ENCODE measurements at regions not wholly inside any gene's neighbourhood (a gene's known extent, or its start where the extent isn't known, plus 50 kb on each side); places are given as distances from the start of the nearest gene placed in this dataset.

DNA sequence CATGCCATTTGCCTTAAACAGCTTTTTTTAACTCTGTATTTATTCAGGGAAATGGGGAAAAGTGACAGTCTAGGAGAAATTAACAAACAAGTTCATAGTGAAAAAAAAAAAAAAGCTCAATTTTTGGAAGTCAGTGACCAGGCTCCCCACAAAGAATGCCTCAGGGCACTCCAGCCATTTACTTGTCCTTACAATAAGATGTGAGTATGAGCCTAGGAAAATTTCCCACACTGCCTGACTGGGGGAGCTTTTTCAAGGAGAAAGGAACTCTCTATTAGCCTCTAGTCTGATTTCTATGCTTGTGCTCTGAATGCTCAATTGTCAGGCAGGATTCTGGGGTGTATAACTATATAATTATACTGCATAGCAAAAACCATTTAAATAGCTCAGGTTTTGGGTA, 74.9 kb upstream of the NRBF2 start:
- no peak for DNase-seq
- no peaks in the 10 kb centered on the region for H3K27me3 ChIP-seq (replicated peaks; ENCODE audit: insufficient read depth, low read length)
- no peaks in the 10 kb centered on the region for H3K9me2 ChIP-seq (replicated peaks; ENCODE audit: insufficient read depth, low read length)
- H3K9ac ChIP-seq (ENCODE audit: low read length) = no peak overlapping the region
- no peaks in the 10 kb centered on the region for H3F3A ChIP-seq (ENCODE audit: insufficient read depth, low read length)
- H2AFZ ChIP-seq (ENCODE audit: low read length) = no peak overlapping the region
- H3K4me3 ChIP-seq (ENCODE audit: low read length) = no peak overlapping the region
- no peaks in the 10 kb centered on the region for H3K9me3 ChIP-seq (replicated peaks; ENCODE audit: insufficient read depth, low read length)
- H3K4me1 ChIP-seq (ENCODE audit: low read length) = no peaks in the 10 kb centered on the region
- H4K20me1 ChIP-seq (ENCODE audit: insufficient read depth, low read length) = no peaks in the 10 kb centered on the region
- no peak overlapping the region for H3K4me2 ChIP-seq (ENCODE audit: low read depth, low read length)
- H3K27ac ChIP-seq (ENCODE audit: low read length) = no peak overlapping the region
- no peaks in the 10 kb centered on the region for H3K36me3 ChIP-seq (replicated peaks; ENCODE audit: insufficient read depth, low read length)
- no peaks in the 10 kb centered on the region for H3K79me2 ChIP-seq (ENCODE audit: low read length)
- TF ChIP-seq EZH2 (optimal IDR thresholded peaks at IDR 0.05; ENCODE audit: low read depth, low read length) = no peak
- TF ChIP-seq EZH2phosphoT487 (IDR thresholded peaks at IDR 0.05; ENCODE audit: low read length) = no peak
- TF ChIP-seq, protein P1, sequence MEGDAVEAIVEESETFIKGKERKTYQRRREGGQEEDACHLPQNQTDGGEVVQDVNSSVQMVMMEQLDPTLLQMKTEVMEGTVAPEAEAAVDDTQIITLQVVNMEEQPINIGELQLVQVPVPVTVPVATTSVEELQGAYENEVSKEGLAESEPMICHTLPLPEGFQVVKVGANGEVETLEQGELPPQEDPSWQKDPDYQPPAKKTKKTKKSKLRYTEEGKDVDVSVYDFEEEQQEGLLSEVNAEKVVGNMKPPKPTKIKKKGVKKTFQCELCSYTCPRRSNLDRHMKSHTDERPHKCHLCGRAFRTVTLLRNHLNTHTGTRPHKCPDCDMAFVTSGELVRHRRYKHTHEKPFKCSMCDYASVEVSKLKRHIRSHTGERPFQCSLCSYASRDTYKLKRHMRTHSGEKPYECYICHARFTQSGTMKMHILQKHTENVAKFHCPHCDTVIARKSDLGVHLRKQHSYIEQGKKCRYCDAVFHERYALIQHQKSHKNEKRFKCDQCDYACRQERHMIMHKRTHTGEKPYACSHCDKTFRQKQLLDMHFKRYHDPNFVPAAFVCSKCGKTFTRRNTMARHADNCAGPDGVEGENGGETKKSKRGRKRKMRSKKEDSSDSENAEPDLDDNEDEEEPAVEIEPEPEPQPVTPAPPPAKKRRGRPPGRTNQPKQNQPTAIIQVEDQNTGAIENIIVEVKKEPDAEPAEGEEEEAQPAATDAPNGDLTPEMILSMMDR (IDR thresholded peaks at IDR 0.05; ENCODE audit: low read length) = no peak

DNA sequence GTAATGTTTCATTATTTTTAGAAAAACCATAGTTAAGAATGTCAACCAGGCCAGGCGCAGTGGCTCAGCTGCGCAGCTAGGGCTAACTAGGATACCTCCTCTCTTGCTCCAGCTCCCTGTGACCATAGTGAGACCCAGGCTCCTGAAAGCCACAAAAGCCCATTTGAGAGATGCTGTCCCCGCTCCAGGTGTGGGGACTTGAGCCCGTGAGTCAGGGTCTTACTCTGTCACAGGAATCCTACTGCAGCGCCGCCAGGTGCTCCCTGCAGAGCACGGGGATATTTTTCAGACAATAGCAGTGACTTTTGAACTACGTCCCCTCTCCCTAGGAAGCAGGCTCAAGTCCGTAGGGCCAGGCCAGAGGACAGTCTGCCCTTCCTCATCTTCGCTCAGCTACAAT, 75.6 kb upstream of the NRBF2 start:
- no peak overlapping the region for H3K27ac ChIP-seq (ENCODE audit: low read length)
- TF ChIP-seq EZH2phosphoT487 (IDR thresholded peaks at IDR 0.05; ENCODE audit: low read length) = no peak
- TF ChIP-seq EZH2 (optimal IDR thresholded peaks at IDR 0.05; ENCODE audit: low read depth, low read length) = no peak
- TF ChIP-seq, protein P1 (IDR thresholded peaks at IDR 0.05; ENCODE audit: low read length) = no peak
- no peak overlapping the region for H3K4me2 ChIP-seq (ENCODE audit: low read depth, low read length)
- no peak for DNase-seq
- no peaks in the 10 kb centered on the region for H3K9me3 ChIP-seq (replicated peaks; ENCODE audit: insufficient read depth, low read length)
- H3K36me3 ChIP-seq (replicated peaks; ENCODE audit: insufficient read depth, low read length) = no peaks in the 10 kb centered on the region
- H3K9ac ChIP-seq (ENCODE audit: low read length) = no peak overlapping the region
- H2AFZ ChIP-seq (ENCODE audit: low read length) = no peak overlapping the region
- no peaks in the 10 kb centered on the region for H3K79me2 ChIP-seq (ENCODE audit: low read length)
- H3K4me1 ChIP-seq (ENCODE audit: low read length) = no peaks in the 10 kb centered on the region
- no peaks in the 10 kb centered on the region for H4K20me1 ChIP-seq (ENCODE audit: insufficient read depth, low read length)
- H3F3A ChIP-seq (ENCODE audit: insufficient read depth, low read length) = no peaks in the 10 kb centered on the region
- H3K9me2 ChIP-seq (replicated peaks; ENCODE audit: insufficient read depth, low read length) = no peaks in the 10 kb centered on the region
- no peaks in the 10 kb centered on the region for H3K27me3 ChIP-seq (replicated peaks; ENCODE audit: insufficient read depth, low read length)
- H3K4me3 ChIP-seq (ENCODE audit: low read length) = no peak overlapping the region

- H3K4me2 ChIP-seq (ENCODE audit: low read depth, low read length) = no peak overlapping the region
- H3F3A ChIP-seq (ENCODE audit: insufficient read depth, low read length) = no peaks in the 10 kb centered on the region
- H4K20me1 ChIP-seq (ENCODE audit: insufficient read depth, low read length) = no peaks in the 10 kb centered on the region
- no peaks in the 10 kb centered on the region for H3K9me3 ChIP-seq (replicated peaks; ENCODE audit: insufficient read depth, low read length)
- no peak overlapping the region for H3K27ac ChIP-seq (ENCODE audit: low read length)
- no peaks in the 10 kb centered on the region for H3K27me3 ChIP-seq (replicated peaks; ENCODE audit: insufficient read depth, low read length)
- TF ChIP-seq, protein P1 (IDR thresholded peaks at IDR 0.05; ENCODE audit: low read length) = no peak
- no peak for TF ChIP-seq EZH2 (optimal IDR thresholded peaks at IDR 0.05; ENCODE audit: low read depth, low read length)
- TF ChIP-seq EZH2phosphoT487 (IDR thresholded peaks at IDR 0.05; ENCODE audit: low read length) = no peak
- no peaks in the 10 kb centered on the region for H3K4me1 ChIP-seq (ENCODE audit: low read length)
- DNase-seq = no peak
- H3K4me3 ChIP-seq (ENCODE audit: low read length) = no peak overlapping the region
- no peaks in the 10 kb centered on the region for H3K9me2 ChIP-seq (replicated peaks; ENCODE audit: insufficient read depth, low read length)
- H3K9ac ChIP-seq (ENCODE audit: low read length) = no peak overlapping the region
- H2AFZ ChIP-seq (ENCODE audit: low read length) = no peak overlapping the region
- no peaks in the 10 kb centered on the region for H3K36me3 ChIP-seq (replicated peaks; ENCODE audit: insufficient read depth, low read length)
- no peaks in the 10 kb centered on the region for H3K79me2 ChIP-seq (ENCODE audit: low read length)
These were observed 77.4 kb upstream of the NRBF2 start for GRCh38 chr10:63055705-63056104.
